Ishikawa (cell line): ENCODE measurements at regions not wholly inside any gene's neighbourhood (a gene's known extent, or its start where the extent isn't known, plus 50 kb on each side); places are given as distances from the start of the nearest gene placed in this dataset.

Source experiments
- CEBPB ChIP-seq: IDR thresholded peaks from 2 replicates; pipeline ENCODE4 v1.6.1; 2012
- RAD21 ChIP-seq: IDR thresholded peaks from 2 replicates; pipeline ENCODE4 v1.6.1; 2012; ENCODE audit warnings: low read depth

- TF ChIP-seq CEBPB (no peak), RAD21 (no peak)
These were observed 1190.4 kb upstream of the ZEB2 start for GRCh38 chr2:145710303-145710702.
